GM04504 (cell line): ENCODE measurements at regions not wholly inside any gene's neighbourhood (a gene's known extent, or its start where the extent isn't known, plus 50 kb on each side); places are given as distances from the start of the nearest gene placed in this dataset.
"Not testable (repeated sequence)": the region's sequence is repeated elsewhere in the genome, so short reads cannot be mapped to it uniquely, and the experiment has no call there.

Experiments
- DNase-seq: peaks from one replicate; pipeline ENCODE4 v3.0.0-alpha.2; 2012; ENCODE audit warnings: low read depth

- DNase-seq = no peak
Observed at GRCh38 chr12:46518169-46518568, 145.6 kb upstream of the SLC38A2 start.

GRCh38 chr12:46517579-46517962 lies 145.0 kb upstream of the SLC38A2 start:
- no peak for DNase-seq

DNA sequence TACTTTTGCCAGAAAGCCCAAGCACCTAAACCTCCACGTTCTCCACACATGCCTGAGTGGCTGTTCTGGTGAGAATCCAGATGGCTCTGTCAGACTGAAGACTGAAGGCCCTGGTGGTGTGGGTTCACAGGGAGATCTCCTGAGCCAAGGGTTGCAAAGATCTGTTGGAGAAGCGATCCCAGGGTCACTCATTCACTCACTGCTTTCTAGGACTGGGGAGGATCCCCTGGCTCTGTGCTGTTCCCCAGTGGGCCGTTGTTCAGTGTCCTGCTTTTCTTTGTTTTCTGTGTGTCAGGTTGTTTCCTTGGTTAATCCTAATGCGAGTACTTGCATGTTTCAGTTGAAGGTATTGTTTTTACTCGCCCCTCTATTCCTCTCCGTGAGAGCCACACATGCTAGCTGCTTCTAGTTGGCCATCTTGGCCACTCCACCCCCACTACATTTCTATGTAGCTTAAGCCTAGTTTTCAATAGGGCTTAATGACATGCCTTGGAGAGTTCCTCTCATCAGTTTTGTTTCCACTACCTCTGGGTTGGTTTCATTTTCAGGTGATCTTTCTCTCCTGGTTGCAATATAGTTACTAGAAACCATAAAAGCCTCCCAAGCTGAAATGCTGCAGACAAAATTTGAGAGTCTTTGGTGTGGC lies 144.5 kb upstream of the SLC38A2 start:
- DNase-seq = no peak

DNA sequence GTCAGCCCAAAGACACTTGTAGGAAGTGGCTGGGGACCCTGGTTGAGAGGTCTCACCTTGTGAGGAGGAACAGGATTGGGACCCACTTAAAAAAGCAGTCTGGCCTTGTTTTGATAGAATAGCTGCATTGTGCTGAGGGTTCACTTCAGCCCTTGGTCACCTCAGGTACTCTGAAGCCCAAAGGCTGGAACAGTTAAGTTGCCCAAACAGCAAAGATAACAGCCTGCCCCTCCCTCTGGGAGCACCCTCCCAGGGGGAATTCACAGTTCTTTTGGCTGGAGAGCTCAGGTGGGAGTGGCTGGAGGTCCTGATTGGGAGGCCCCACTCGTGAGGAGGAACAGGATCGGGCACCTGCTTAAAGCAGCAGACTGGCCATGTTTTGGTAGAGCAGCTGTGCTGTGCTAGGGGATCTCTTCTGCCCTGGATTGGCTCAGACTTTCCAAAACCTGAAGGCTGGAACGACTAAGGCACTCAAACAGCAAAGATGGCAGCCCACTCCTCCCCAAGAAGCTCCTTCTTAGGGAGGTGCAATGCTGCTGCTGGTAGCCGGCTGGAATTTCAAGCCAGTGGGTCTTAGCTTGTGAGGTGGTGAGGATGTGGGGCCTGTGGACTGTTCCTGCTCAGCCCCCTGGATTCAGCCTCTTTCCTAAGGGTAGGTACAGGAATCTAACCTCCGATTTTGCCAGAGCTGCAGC lies 143.8 kb upstream of the SLC38A2 start:
- no peak for DNase-seq

- DNase-seq = no peak
Observed at GRCh38 chr12:46515829-46516228, 143.3 kb upstream of the SLC38A2 start.

- DNase-seq = no peak
Observed at GRCh38 chr12:46514886-46515285, 142.3 kb upstream of the SLC38A2 start.

DNA sequence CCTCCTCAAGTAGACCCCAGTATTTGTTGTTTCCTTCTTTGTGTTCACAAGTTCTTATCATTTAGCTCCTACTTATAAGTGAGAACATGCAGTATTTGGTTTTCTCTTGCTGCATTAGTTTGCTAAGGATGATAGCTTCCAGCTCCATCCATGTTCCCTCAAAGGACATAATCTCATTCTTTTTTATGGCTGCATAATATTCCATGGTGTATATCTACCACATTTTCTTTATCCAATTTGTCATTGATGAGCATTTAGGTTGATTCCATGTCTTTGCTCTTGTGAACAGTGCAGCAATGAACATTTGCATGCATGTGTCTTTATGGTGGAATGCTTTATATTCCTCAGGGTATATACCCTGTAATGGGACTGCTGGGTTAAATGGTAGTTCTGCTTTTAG lies 137.7 kb upstream of the SLC38A2 start:
- DNase-seq = not testable (repeated sequence)

GRCh38 chr12:46509135-46509534 lies 136.6 kb upstream of the SLC38A2 start:
- DNase-seq = no peak

DNA sequence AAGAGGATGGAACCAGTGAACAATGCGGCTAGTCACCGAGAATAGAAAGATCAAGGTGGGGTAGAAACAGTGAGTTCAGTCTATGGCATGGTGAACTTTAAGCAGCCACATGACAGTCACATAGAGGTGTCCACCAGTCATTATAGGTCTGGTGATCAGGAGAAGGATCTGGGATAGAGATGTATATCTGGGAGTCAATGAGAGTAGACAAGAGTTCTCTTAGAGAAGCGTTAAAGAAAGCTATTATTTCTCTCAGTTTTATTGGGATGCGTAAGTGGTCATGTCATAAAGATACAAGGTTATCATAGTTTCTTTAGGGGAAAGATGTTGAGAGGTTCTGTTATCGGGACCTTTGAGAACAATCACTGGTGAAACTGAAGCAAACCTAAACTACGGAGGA lies 136.1 kb upstream of the SLC38A2 start:
- no peak for DNase-seq

GRCh38 chr12:46507766-46508165 lies 135.2 kb upstream of the SLC38A2 start:
- DNase-seq = no peak

DNA sequence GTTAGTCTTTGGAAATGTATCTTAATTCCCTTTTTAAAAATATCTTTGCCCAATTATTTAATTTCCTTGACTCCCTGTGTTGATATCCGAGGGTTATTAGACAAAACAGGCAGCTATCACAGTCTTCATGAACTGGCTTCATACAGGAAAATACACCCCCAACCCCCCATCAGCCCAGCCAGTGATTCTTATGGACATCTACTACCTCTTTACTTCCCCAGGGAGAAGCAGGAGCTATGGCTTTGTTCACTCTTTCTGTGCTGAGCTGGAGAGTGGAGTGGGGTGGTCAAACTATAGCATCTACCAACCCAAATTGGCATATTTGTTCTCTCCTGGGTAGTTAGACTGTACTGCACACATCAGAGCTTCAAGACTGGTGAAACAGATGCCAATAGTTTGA lies 134.4 kb upstream of the SLC38A2 start:
- no peak for DNase-seq

GRCh38 chr12:46506198-46506597 lies 133.6 kb upstream of the SLC38A2 start:
- no peak for DNase-seq

GRCh38 chr12:46504494-46504893 lies 131.9 kb upstream of the SLC38A2 start:
- no peak for DNase-seq

GRCh38 chr12:46503637-46504175 lies 131.1 kb upstream of the SLC38A2 start:
- DNase-seq = no peak

DNA sequence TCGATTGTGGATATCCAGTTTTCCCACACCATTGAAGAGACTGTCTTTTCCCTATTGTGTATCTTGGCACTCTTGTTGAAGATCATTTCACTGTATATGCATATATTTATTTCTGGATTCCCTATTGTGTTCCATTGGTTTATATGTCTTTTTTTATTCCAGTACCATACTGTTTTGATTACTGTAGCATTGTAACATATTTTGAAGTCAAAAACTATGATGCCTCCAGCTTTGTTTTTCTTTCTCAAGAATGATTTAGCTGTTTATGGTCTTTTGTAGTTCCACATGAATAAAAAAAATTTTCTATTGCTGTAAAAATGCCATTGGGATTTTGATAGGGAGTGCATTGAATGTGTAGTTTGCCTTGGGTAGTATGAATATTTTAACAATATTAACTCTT lies 128.1 kb upstream of the SLC38A2 start:
- no peak for DNase-seq

DNA sequence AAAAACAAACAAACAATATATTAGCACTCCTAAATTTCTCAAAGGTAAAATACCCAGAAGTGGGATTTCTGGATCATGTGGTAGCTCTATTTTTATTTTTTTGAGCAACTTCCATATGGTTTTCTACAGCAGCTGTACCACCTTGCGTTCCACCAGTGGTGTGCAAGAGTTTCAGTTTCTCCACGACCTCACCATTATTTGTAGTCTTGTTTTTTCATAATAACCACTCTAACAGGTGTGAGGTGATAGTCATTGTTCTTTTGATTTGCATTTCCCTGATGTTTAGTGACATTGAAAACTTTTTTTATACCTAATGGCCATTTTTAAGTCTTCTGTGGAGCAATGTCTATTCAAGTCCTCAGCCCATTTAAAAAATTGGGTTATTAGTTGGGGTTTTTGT lies 127.3 kb upstream of the SLC38A2 start:
- no peak for DNase-seq

- no peak for DNase-seq
Observed at GRCh38 chr12:46499226-46499625, 126.7 kb upstream of the SLC38A2 start.

- no peak for DNase-seq
Observed at GRCh38 chr12:46497739-46498138, 125.2 kb upstream of the SLC38A2 start.

- no peak for DNase-seq
Observed at GRCh38 chr12:46494424-46494823, 121.9 kb upstream of the SLC38A2 start.

- DNase-seq = no peak
Observed at GRCh38 chr12:46493834-46494181, 121.2 kb upstream of the SLC38A2 start.

GRCh38 chr12:46493150-46493833 lies 120.7 kb upstream of the SLC38A2 start:
- DNase-seq = no peak

GRCh38 chr12:46492471-46493085 lies 120.0 kb upstream of the SLC38A2 start:
- peak; percentile 14 for DNase-seq

- no peak for DNase-seq
Observed at GRCh38 chr12:46491548-46491947, 119.0 kb upstream of the SLC38A2 start.
